ENCODE measurements at regions not wholly inside any gene's neighbourhood (a gene's known extent, or its start where the extent isn't known, plus 50 kb on each side); places are given as distances from the start of the nearest gene placed in this dataset.

- TF ChIP-seq, protein P1, sequence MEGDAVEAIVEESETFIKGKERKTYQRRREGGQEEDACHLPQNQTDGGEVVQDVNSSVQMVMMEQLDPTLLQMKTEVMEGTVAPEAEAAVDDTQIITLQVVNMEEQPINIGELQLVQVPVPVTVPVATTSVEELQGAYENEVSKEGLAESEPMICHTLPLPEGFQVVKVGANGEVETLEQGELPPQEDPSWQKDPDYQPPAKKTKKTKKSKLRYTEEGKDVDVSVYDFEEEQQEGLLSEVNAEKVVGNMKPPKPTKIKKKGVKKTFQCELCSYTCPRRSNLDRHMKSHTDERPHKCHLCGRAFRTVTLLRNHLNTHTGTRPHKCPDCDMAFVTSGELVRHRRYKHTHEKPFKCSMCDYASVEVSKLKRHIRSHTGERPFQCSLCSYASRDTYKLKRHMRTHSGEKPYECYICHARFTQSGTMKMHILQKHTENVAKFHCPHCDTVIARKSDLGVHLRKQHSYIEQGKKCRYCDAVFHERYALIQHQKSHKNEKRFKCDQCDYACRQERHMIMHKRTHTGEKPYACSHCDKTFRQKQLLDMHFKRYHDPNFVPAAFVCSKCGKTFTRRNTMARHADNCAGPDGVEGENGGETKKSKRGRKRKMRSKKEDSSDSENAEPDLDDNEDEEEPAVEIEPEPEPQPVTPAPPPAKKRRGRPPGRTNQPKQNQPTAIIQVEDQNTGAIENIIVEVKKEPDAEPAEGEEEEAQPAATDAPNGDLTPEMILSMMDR (IDR thresholded peaks at IDR 0.05): no peak
- TF ChIP-seq POLR2A (IDR thresholded peaks at IDR 0.05): no peak
These were observed 492.6 kb upstream of the TBL1XR1 start for GRCh38 chr3:177689869-177690268.

Measured in adrenal gland (tissue), 5 donors.